ENCODE measurements at regions not wholly inside any gene's neighbourhood (a gene's known extent, or its start where the extent isn't known, plus 50 kb on each side); places are given as distances from the start of the nearest gene placed in this dataset.

GRCh38 chr1:105632342-105633196 lies 1423.9 kb upstream of the PRMT6 start (continued):
- TF ChIP-seq ZNF496 (CRISPR knock-in tag; IDR thresholded peaks at IDR 0.05; ENCODE audit: insufficient replicate concordance) (no peak), ARID2 (CRISPR knock-in tag; IDR thresholded peaks at IDR 0.05; ENCODE audit: borderline replicate concordance) (no peak), ZNF296 (CRISPR knock-in tag; conservative IDR thresholded peaks at IDR 0.05) (no peak), SOX5 (CRISPR knock-in tag; IDR thresholded peaks at IDR 0.05; ENCODE audit: borderline replicate concordance) (peak; percentile 88), ZNF710 (CRISPR knock-in tag; IDR thresholded peaks at IDR 0.05; ENCODE audit: borderline replicate concordance) (peak; percentile 97), ZNF280B (CRISPR knock-in tag; IDR thresholded peaks at IDR 0.05; ENCODE audit: borderline replicate concordance) (no peak), KDM5A (IDR thresholded peaks at IDR 0.05; ENCODE audit: borderline replicate concordance, low read length) (no peak), IRX3 (CRISPR knock-in tag; IDR thresholded peaks at IDR 0.05; ENCODE audit: borderline replicate concordance, low read depth) (no peak), ZBTB43 (CRISPR knock-in tag; conservative IDR thresholded peaks at IDR 0.05) (no peak), ETV6 (CRISPR knock-in tag; conservative IDR thresholded peaks at IDR 0.05) (no peak), PPARG (CRISPR knock-in tag; conservative IDR thresholded peaks at IDR 0.05) (no peak; the same call in 1 of the 2 replicates), MEIS2 (CRISPR knock-in tag; IDR thresholded peaks at IDR 0.05) (peak; percentile 99), BCL6 (CRISPR knock-in tag; IDR thresholded peaks at IDR 0.05) (peak; percentile 56), ZSCAN5A (CRISPR knock-in tag; IDR thresholded peaks at IDR 0.05; ENCODE audit: borderline replicate concordance) (no peak), ZNF749 (CRISPR knock-in tag; IDR thresholded peaks at IDR 0.05; ENCODE audit: borderline replicate concordance) (peak; percentile 20; the same call in 1 of the 2 replicates), ZNF510 (CRISPR knock-in tag; IDR thresholded peaks at IDR 0.05; ENCODE audit: low read depth) (0 out of 2 replicates have a peak, but pooled peaks have one; percentile 72), FOXP1 (IDR thresholded peaks at IDR 0.05) (peak; percentile 45; the same call in 1 of the 2 replicates), FOXP1 (CRISPR knock-in tag; IDR thresholded peaks at IDR 0.05) (peak; percentile 81), ZNF512B (CRISPR knock-in tag; IDR thresholded peaks at IDR 0.05; ENCODE audit: borderline replicate concordance) (0 out of 2 replicates have a peak, but pooled peaks have one; percentile 55), NFE2L2 (IDR thresholded peaks at IDR 0.05; ENCODE audit: low read length) (no peak)
